ENCODE measurements at regions not wholly inside any gene's neighbourhood (a gene's known extent, or its start where the extent isn't known, plus 50 kb on each side); places are given as distances from the start of the nearest gene placed in this dataset.

- intact Hi-C loops (cut with DNase I), result no loop called here
- FAIRE-seq (no peak), DNase-seq (no peak), ATAC-seq (no peak)
- no peaks in the 10 kb centered on the region for H3K27me3 ChIP-seq
- H3K4me3 ChIP-seq, result no peak overlapping the region
- no peaks in the 10 kb centered on the region for H3K4me1 ChIP-seq
- no peak overlapping the region for H3K27ac ChIP-seq
- H3K36me3 ChIP-seq, result no peaks in the 10 kb centered on the region
- H3K9me3 ChIP-seq, result no peaks in the 10 kb centered on the region
- no peak for TF ChIP-seq CTCF (IDR thresholded peaks at IDR 0.05)
These were observed 531.4 kb downstream of the CDH11 start for GRCh38 chr16:64590513-64590912.

- ATAC-seq (no peak), FAIRE-seq (no peak), DNase-seq (no peak)
- Histone ChIP-seq H3K36me3 (no peaks in the 10 kb centered on the region), H3K4me3 (no peak overlapping the region), H3K27me3 (no peaks in the 10 kb centered on the region), H3K27ac (no peak overlapping the region), H3K4me1 (no peaks in the 10 kb centered on the region), H3K9me3 (no peaks in the 10 kb centered on the region)
- intact Hi-C loops (cut with DNase I), result no loop called here
- 86 to 87% methylated on average over 5 of the region's 5 CpGs for WGBS, 2 donors
- no peak for TF ChIP-seq CTCF (IDR thresholded peaks at IDR 0.05)
These were observed 532.0 kb downstream of the CDH11 start for GRCh38 chr16:64589836-64590235.

- Histone ChIP-seq H3K4me3 (no peak overlapping the region), H3K36me3 (no peaks in the 10 kb centered on the region), H3K9me3 (no peaks in the 10 kb centered on the region), H3K27ac (no peak overlapping the region), H3K4me1 (no peaks in the 10 kb centered on the region), H3K27me3 (no peaks in the 10 kb centered on the region)
- intact Hi-C loops (cut with DNase I), result no loop called here
- FAIRE-seq, result no peak
- WGBS, 2 donors, result 23 to 30% methylated on average over 3 of the region's 3 CpGs
- TF ChIP-seq CTCF (IDR thresholded peaks at IDR 0.05), result no peak
- no peak for ATAC-seq
- no peak for DNase-seq
These were observed 535.1 kb downstream of the CDH11 start for GRCh38 chr16:64586781-64587180.

- H3K4me3 ChIP-seq, result no peak overlapping the region
- H3K36me3 ChIP-seq, result no peaks in the 10 kb centered on the region
- no peaks in the 10 kb centered on the region for H3K9me3 ChIP-seq
- H3K27me3 ChIP-seq, result no peaks in the 10 kb centered on the region
- no peak for TF ChIP-seq CTCF (IDR thresholded peaks at IDR 0.05)
- ATAC-seq (no peak), FAIRE-seq (no peak), DNase-seq (no peak)
- intact Hi-C loops (cut with DNase I), result no loop called here
- H3K4me1 ChIP-seq, result no peaks in the 10 kb centered on the region
- H3K27ac ChIP-seq, result no peak overlapping the region
These were observed 536.5 kb downstream of the CDH11 start for GRCh38 chr16:64585367-64585766.

GRCh38 chr16:64580558-64580957, 541.3 kb downstream of the CDH11 start:
- no peaks in the 10 kb centered on the region for H3K4me1 ChIP-seq
- 73 to 75% methylated on average over 7 of the region's 7 CpGs for WGBS, 2 donors
- H3K9me3 ChIP-seq, result no peaks in the 10 kb centered on the region
- H3K27me3 ChIP-seq, result no peaks in the 10 kb centered on the region
- no peaks in the 10 kb centered on the region for H3K36me3 ChIP-seq
- intact Hi-C loops (cut with DNase I), result no loop called here
- no peak for FAIRE-seq
- H3K27ac ChIP-seq, result no peak overlapping the region
- H3K4me3 ChIP-seq, result no peak overlapping the region
- TF ChIP-seq CTCF (IDR thresholded peaks at IDR 0.05), result no peak
- no peak for ATAC-seq
- DNase-seq, result no peak

All from pancreas (tissue), 10 donors.